SK-N-SH treated with all-trans-retinoic acid at 6 μM for 48 hours (cell line): ENCODE measurements at regions not wholly inside any gene's neighbourhood (a gene's known extent, or its start where the extent isn't known, plus 50 kb on each side); places are given as distances from the start of the nearest gene placed in this dataset.
"Not testable (repeated sequence)": the region's sequence is repeated elsewhere in the genome, so short reads cannot be mapped to it uniquely, and the experiment has no call there.

Experiments used
- ARNTL ChIP-seq: fragments of 450-650 bp; formaldehyde crosslinking; IDR thresholded peaks from 2 replicates; pipeline ENCODE4 v1.5.0; 2020; ENCODE audit warnings: low read depth, mild to moderate bottlenecking, moderate library complexity, borderline replicate concordance
- BACH2 ChIP-seq: fragments of 250-450 bp; sonication (Bioruptor Pico); IDR thresholded peaks from 2 replicates; pipeline ENCODE4 v1.9.0; 2021; ENCODE audit warnings: mild to moderate bottlenecking, borderline replicate concordance
- CREB5 ChIP-seq: fragments of 250-450 bp; sonication (Bioruptor Pico); IDR thresholded peaks from 2 replicates; pipeline ENCODE4 v1.5.1; 2020; ENCODE audit warnings: low read depth, mild to moderate bottlenecking, moderate library complexity
- CSDC2 ChIP-seq: fragments of 250-450 bp; sonication (Bioruptor Pico); IDR thresholded peaks from 2 replicates; pipeline ENCODE4 v1.5.0; 2020; ENCODE audit warnings: mild to moderate bottlenecking, moderate library complexity
- PATZ1 ChIP-seq: fragments of 250-450 bp; sonication (Bioruptor Pico); IDR thresholded peaks from 2 replicates; pipeline ENCODE4 v1.8.0; 2020; ENCODE audit warnings: mild to moderate bottlenecking, moderate library complexity, borderline replicate concordance
- PPARA ChIP-seq: fragments of 250-450 bp; sonication (Bioruptor Pico); IDR thresholded peaks from 2 replicates; pipeline ENCODE4 v1.5.0; 2020; ENCODE audit warnings: mild to moderate bottlenecking, borderline replicate concordance
- TSHZ2 ChIP-seq: fragments of 250-450 bp; sonication (Bioruptor Pico); IDR thresholded peaks from 2 replicates; pipeline ENCODE4 v1.5.0; 2020; ENCODE audit warnings: mild to moderate bottlenecking, moderate library complexity
- ZFP3 ChIP-seq: fragments of 250-450 bp; sonication (Bioruptor Pico); IDR thresholded peaks from 2 replicates; pipeline ENCODE4 v1.5.0; 2020; ENCODE audit warnings: mild to moderate bottlenecking, moderate library complexity
- ZFP30 ChIP-seq: fragments of 450-650 bp; formaldehyde crosslinking; IDR thresholded peaks from 2 replicates; pipeline ENCODE4 v1.5.0; 2022; ENCODE audit warnings: mild to moderate bottlenecking, moderate library complexity
- ZNF565 ChIP-seq: fragments of 450-650 bp; formaldehyde crosslinking; conservative IDR thresholded peaks from 2 replicates; pipeline ENCODE4 v1.5.0; 2020; ENCODE audit warnings: low read depth, mild to moderate bottlenecking, moderate library complexity

- TF ChIP-seq ZFP30 (CRISPR knock-in tag); PPARA (CRISPR knock-in tag); ZNF565 (CRISPR knock-in tag); CSDC2 (CRISPR knock-in tag); TSHZ2; CREB5 (CRISPR knock-in tag); BACH2 (CRISPR knock-in tag); ZFP3 (CRISPR knock-in tag); PATZ1; ARNTL (CRISPR knock-in tag): not testable (repeated sequence)
Observed at GRCh38 chr11:50238368-50238767, 205.7 kb downstream of the OR4C45 start.
